Endothelial cell (in vitro differentiated cells): ENCODE measurements at regions not wholly inside any gene's neighbourhood (a gene's known extent, or its start where the extent isn't known, plus 50 kb on each side); places are given as distances from the start of the nearest gene placed in this dataset.

Source experiments
- DNase-seq: peaks from one replicate; pipeline ENCODE4 v3.0.0; 2021; ENCODE audit warnings: low spot score
- H3K27ac Mint-ChIP-seq: one replicate; pipeline ENCODE4 v1.8.0; 2021; ENCODE audit warnings: mixed read lengths, inconsistent platforms; ENCODE audit not compliant: unreplicated experiment
- H3K27me3 Mint-ChIP-seq: one replicate; pipeline ENCODE4 v1.8.0; 2021; ENCODE audit warnings: mild to moderate bottlenecking, moderate library complexity, mixed read lengths, inconsistent platforms; ENCODE audit not compliant: unreplicated experiment
- H3K36me3 Mint-ChIP-seq: one replicate; pipeline ENCODE4 v1.8.0; 2021; ENCODE audit warnings: mild to moderate bottlenecking, low read depth, mixed read lengths, inconsistent platforms; ENCODE audit not compliant: unreplicated experiment
- H3K4me1 Mint-ChIP-seq: one replicate; pipeline ENCODE4 v1.8.0; 2021; ENCODE audit warnings: mild to moderate bottlenecking, mixed read lengths, inconsistent platforms; ENCODE audit not compliant: unreplicated experiment
- H3K4me3 Mint-ChIP-seq: one replicate; pipeline ENCODE4 v1.8.0; 2021; ENCODE audit warnings: mild to moderate bottlenecking, mixed read lengths, inconsistent platforms; ENCODE audit not compliant: unreplicated experiment
- H3K9me3 Mint-ChIP-seq: one replicate; pipeline ENCODE4 v1.8.0; 2021; ENCODE audit warnings: mixed read lengths, inconsistent platforms; ENCODE audit not compliant: unreplicated experiment
- TF ChIP-seq, protein P1 (sequence below): fragments of 200-600 bp; sonication (generic); IDR thresholded peaks from one replicate; pipeline ENCODE4 v1.5.0; 2021; ENCODE audit warnings: antibody characterized with exemption; ENCODE audit not compliant: unreplicated experiment

DNA sequence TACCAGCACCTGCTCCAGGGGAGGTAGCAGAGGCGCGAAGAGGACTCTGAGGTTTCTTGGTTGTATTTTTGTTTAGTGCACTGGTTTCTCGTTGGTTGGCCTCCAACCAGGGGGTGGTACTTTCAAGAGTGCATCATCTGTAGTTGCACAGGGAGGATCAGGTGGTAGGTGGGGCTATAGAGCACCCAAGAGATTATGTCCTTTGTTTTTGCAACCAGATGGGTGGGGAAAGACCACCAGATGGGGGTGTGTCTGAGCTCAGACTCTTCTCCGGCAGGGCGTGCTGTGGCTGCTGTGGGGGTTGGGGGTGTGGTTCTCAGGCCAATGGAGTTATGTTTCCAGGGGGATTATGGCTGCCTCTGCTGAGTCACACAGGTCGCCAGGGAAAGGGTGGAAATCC is 254.4 kb upstream of the KLF12 start:
- H3K27ac Mint-ChIP-seq = no peak overlapping the region
- DNase-seq = no peak
- no peaks in the 10 kb centered on the region for H3K27me3 Mint-ChIP-seq
- TF ChIP-seq, protein P1, sequence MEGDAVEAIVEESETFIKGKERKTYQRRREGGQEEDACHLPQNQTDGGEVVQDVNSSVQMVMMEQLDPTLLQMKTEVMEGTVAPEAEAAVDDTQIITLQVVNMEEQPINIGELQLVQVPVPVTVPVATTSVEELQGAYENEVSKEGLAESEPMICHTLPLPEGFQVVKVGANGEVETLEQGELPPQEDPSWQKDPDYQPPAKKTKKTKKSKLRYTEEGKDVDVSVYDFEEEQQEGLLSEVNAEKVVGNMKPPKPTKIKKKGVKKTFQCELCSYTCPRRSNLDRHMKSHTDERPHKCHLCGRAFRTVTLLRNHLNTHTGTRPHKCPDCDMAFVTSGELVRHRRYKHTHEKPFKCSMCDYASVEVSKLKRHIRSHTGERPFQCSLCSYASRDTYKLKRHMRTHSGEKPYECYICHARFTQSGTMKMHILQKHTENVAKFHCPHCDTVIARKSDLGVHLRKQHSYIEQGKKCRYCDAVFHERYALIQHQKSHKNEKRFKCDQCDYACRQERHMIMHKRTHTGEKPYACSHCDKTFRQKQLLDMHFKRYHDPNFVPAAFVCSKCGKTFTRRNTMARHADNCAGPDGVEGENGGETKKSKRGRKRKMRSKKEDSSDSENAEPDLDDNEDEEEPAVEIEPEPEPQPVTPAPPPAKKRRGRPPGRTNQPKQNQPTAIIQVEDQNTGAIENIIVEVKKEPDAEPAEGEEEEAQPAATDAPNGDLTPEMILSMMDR = no peak
- no peaks in the 10 kb centered on the region for H3K4me1 Mint-ChIP-seq
- no peaks in the 10 kb centered on the region for H3K9me3 Mint-ChIP-seq
- H3K36me3 Mint-ChIP-seq = no peaks in the 10 kb centered on the region
- H3K4me3 Mint-ChIP-seq = no peak overlapping the region

DNA sequence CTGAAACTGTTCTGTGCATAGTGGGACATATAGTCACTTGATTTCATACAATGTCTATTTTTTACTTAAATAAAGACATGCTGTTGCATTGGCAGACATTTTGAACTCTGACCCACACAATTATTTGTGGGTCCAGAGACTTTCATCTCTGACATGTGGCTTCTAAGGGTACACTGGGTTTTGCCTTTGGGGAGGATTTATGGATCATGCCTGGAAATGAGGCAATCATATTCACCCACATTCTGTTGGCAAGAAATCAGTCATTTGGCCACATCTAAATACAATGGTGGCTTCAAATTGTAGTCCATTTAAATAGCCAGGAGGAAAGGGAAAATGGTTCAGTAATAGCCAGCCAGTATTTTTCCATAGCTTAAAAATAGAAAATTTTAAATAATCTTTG is 238.3 kb upstream of the KLF12 start:
- Mint-ChIP-seq H3K4me1 (no peaks in the 10 kb centered on the region), H3K4me3 (no peak overlapping the region), H3K36me3 (no peaks in the 10 kb centered on the region), H3K9me3 (no peaks in the 10 kb centered on the region), H3K27me3 (no peaks in the 10 kb centered on the region), H3K27ac (no peak overlapping the region)
- TF ChIP-seq, protein P1 = no peak
- DNase-seq = no peak

DNA sequence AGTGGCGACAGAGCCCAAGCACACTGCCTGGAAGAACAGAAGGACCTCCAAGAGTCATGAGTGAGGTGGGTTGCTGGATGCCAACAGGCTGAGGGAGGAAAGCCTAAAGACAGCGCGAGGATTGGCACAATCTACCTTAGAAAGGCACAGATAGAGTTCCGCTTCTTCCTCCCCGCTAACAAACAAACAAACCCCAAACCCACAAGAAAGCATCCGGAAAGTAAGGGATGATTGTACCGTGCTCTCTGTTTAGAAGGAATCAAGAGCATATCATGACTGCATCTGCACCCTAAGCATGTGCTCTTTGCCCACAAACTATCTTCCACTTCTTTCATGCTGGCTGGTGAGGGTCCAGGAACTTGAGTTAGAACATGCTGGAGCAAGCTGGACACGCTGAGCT is 233.0 kb upstream of the KLF12 start:
- TF ChIP-seq, protein P1 = no peak
- no peak for DNase-seq
- Mint-ChIP-seq H3K9me3 (no peaks in the 10 kb centered on the region), H3K27ac (no peak overlapping the region), H3K27me3 (no peaks in the 10 kb centered on the region), H3K4me1 (no peaks in the 10 kb centered on the region), H3K36me3 (no peaks in the 10 kb centered on the region), H3K4me3 (no peak overlapping the region)

DNA sequence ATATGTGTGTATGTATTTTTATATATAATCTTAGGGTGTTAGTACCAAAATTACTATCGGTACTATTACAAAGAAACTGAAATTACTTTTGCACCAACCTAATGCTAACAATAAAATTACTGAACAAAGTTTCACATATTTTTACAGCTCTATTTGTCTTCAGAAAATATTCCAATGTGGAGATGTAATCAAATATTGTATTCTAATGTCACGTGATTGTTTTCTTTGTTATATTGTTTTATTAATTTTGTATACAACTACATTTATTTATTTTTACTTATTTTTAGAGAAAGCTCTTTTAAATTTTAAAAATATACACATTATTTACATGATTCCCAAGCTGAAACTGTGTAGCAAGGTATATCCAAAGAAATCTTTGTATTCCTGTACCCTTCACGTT is 227.1 kb upstream of the KLF12 start:
- DNase-seq = no peak
- peaks cover 1% of the 10 kb centered on the region for H3K27me3 Mint-ChIP-seq
- H3K36me3 Mint-ChIP-seq = no peaks in the 10 kb centered on the region
- TF ChIP-seq, protein P1 = no peak
- no peak overlapping the region for H3K27ac Mint-ChIP-seq
- H3K4me3 Mint-ChIP-seq = no peak overlapping the region
- no peaks in the 10 kb centered on the region for H3K9me3 Mint-ChIP-seq
- no peaks in the 10 kb centered on the region for H3K4me1 Mint-ChIP-seq

DNA sequence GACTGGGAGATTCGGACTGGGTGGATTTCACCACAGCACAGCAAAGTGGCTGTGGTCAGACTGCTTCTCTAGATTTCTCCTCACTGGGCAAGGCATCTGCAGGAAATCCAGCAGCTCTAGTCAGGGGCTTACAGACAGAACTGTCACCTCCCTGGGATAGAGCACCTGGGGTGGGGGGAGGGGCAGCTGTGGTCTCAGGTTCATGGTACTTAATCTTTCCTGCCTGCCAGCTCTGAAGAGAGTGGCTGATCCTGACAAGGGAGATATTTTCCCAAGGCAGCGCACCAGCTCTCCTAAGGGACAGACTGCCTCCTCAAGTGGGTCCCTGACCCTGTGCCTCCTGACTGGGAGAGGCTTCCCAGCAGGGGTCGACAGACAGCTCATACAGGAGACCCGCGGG is 212.8 kb upstream of the KLF12 start:
- H3K36me3 Mint-ChIP-seq = no peaks in the 10 kb centered on the region
- no peaks in the 10 kb centered on the region for H3K4me1 Mint-ChIP-seq
- H3K4me3 Mint-ChIP-seq = no peak overlapping the region
- DNase-seq = no peak
- no peak overlapping the region for H3K27ac Mint-ChIP-seq
- no peaks in the 10 kb centered on the region for H3K27me3 Mint-ChIP-seq
- TF ChIP-seq, protein P1 = no peak
- H3K9me3 Mint-ChIP-seq = no peaks in the 10 kb centered on the region
